CD4-positive, CD25-positive, alpha-beta regulatory T cell (primary cell): ENCODE measurements at regions not wholly inside any gene's neighbourhood (a gene's known extent, or its start where the extent isn't known, plus 50 kb on each side); places are given as distances from the start of the nearest gene placed in this dataset.

Source experiments
- ATAC-seq, 2 donors: fragments of 150-1000 bp; cut with Tn5 transposase; one replicate each; pipeline ENCODE4 v1.10.0; 2021; ENCODE audit warnings: low read depth in 2 of 2, moderate number of reproducible peaks in 2 of 2, moderate library complexity in 1 of 2
- DNase-seq, 3 donors: peaks; one replicate each; pipeline versions ENCODE4 v3.0.0 to v3.0.0-alpha.2; 2012 to 2022; ENCODE audit warnings: mixed read lengths in 1 of 3
- H3K27ac ChIP-seq: one replicate; pipeline ENCODE4 v1.7.0; 2013; ENCODE audit warnings: mild to moderate bottlenecking, low read length; ENCODE audit not compliant: insufficient read depth, poor library complexity, severe bottlenecking
- H3K27me3 ChIP-seq: one replicate; pipeline ENCODE4 v1.7.0; 2013; ENCODE audit warnings: low read length; ENCODE audit not compliant: control insufficient read depth, insufficient read depth
- H3K36me3 ChIP-seq: one replicate; pipeline ENCODE4 v1.7.0; 2013; ENCODE audit warnings: mild to moderate bottlenecking, low read length, moderate library complexity; ENCODE audit not compliant: control insufficient read depth, insufficient read depth
- H3K4me1 ChIP-seq: 2 replicates; pipeline ENCODE4 v1.7.0; 2013; ENCODE audit warnings: mild to moderate bottlenecking, low read length; ENCODE audit not compliant: insufficient read depth, control insufficient read depth, poor library complexity, severe bottlenecking
- H3K4me3 ChIP-seq: one replicate; pipeline ENCODE4 v1.7.0; 2013; ENCODE audit warnings: low read depth, mild to moderate bottlenecking, low read length, moderate library complexity
- H3K9me3 ChIP-seq, 2 experiments: 1 replicate in 1 of 2; 2 replicates in 1 of 2; pipeline ENCODE4 v1.7.0; 2013; ENCODE audit warnings: low read length in 2 of 2, mild to moderate bottlenecking in 1 of 2, moderate library complexity in 1 of 2; ENCODE audit not compliant: control insufficient read depth in 2 of 2
- H3K27ac Mint-ChIP-seq, 3 donors: one replicate each; pipeline ENCODE4 v1.8.0; 2020 to 2022; ENCODE audit warnings: mild to moderate bottlenecking in 3 of 3, mixed read lengths in 3 of 3, moderate library complexity in 2 of 3
- H3K27me3 Mint-ChIP-seq: one replicate; pipeline ENCODE4 v1.8.0; 2022; ENCODE audit warnings: mild to moderate bottlenecking, mixed read lengths
- H3K36me3 Mint-ChIP-seq: one replicate; pipeline ENCODE4 v1.8.0; 2020; ENCODE audit warnings: mixed read lengths
- H3K4me1 Mint-ChIP-seq, 4 donors: one replicate each; pipeline ENCODE4 v1.8.0; 2020 to 2022; ENCODE audit warnings: mixed read lengths in 4 of 4, mild to moderate bottlenecking in 1 of 4
- H3K4me3 Mint-ChIP-seq, 4 donors: one replicate each; pipeline ENCODE4 v1.8.0; 2020 to 2022; ENCODE audit warnings: mild to moderate bottlenecking in 4 of 4, mixed read lengths in 4 of 4, moderate library complexity in 3 of 4
- H3K9me3 Mint-ChIP-seq, 7 donors: one replicate each; pipeline ENCODE4 v1.8.0; 2020 to 2022; ENCODE audit warnings: mixed read lengths in 7 of 7, mild to moderate bottlenecking in 3 of 7, moderate library complexity in 2 of 7

DNA sequence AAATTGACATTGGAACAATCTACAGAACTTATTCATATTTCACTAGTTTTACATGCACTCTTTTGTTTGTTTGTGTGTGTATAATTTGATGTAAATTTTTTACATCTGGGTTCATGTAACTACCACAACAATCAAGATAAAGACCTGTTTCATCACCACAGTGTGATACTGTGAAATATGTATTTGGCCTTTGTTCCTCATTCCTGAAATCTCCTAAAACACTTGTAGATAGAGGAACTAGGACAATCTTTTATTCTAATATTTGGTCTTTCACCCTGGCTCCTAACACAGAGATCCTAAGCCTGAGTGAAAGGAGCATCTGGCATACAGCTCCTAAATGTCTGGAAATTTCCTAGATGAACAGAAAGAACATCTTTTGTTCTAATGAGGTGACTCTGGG is 155.0 kb upstream of the GPR149 start:
- Mint-ChIP-seq H3K4me3 (no peak overlapping the region), H3K27ac (no peak overlapping the region), H3K9me3 (peaks cover 0 to 10% (median 0%) of the 10 kb centered on the region in 7 donors), H3K36me3 (no peaks in the 10 kb centered on the region), H3K4me1 (no peaks in the 10 kb centered on the region), H3K27me3 (no peaks in the 10 kb centered on the region)
- Histone ChIP-seq H3K4me3 (no peak overlapping the region), H3K9me3 (no peaks in the 10 kb centered on the region), H3K27me3 (no peaks in the 10 kb centered on the region), H3K4me1 (no peaks in the 10 kb centered on the region), H3K27ac (no peak overlapping the region), H3K36me3 (no peaks in the 10 kb centered on the region)
- ATAC-seq (no peak), DNase-seq (no peak)

DNA sequence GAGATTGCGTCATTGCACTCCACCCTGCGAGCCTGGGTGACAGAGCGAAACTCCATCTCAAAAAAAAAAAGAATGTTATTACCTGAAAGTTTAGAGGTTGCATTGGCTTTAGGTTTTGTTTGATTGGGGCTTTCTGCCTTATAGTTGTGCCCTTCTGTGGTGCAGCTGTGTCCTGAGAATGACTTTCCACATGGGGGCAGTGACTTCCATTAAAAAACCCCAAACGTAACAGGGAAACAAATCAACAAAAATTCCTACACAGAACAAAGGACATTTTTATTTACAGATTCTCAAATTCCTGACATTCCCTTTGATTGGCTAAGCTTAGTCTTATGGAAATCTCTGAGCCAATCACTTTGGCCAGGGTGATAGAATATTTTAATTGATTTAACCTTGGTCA is 154.1 kb upstream of the GPR149 start:
- Histone ChIP-seq H3K4me3 (no peak overlapping the region), H3K4me1 (no peaks in the 10 kb centered on the region), H3K27me3 (no peaks in the 10 kb centered on the region), H3K9me3 (no peaks in the 10 kb centered on the region), H3K27ac (no peak overlapping the region), H3K36me3 (no peaks in the 10 kb centered on the region)
- Mint-ChIP-seq H3K4me1 (no peaks in the 10 kb centered on the region), H3K36me3 (no peaks in the 10 kb centered on the region), H3K4me3 (no peak overlapping the region), H3K27ac (no peak overlapping the region), H3K9me3 (peaks cover 0 to 7% (median 0%) of the 10 kb centered on the region in 7 donors), H3K27me3 (no peaks in the 10 kb centered on the region)
- no peak for ATAC-seq
- no peak for DNase-seq

DNA sequence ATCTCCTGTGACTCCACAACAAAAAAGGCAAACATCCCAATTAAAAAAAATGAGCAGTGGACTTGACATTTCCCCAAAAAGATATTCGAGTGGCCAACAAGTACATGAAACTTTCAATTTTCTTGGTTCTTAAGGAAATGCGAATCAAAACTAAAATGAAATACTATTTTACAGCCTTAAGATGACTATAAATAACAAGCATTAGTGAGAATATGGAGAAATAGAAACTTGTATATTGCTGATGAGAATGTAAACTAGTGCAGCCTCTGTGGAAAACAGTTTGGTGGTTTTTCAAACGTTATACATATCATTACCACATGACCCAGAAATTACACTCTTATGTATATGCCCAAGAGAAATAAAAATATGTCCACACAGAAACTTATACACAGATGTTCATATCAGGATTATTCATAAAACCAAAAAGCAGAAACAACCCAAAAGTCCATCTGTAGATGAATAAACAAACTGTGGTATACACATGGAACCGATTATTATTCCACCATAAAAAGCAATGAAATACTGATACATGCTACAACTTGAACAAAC is 153.2 kb upstream of the GPR149 start:
- no peak overlapping the region for H3K27ac ChIP-seq
- Mint-ChIP-seq H3K36me3 (no peaks in the 10 kb centered on the region), H3K27ac (no peak overlapping the region), H3K4me1 (no peaks in the 10 kb centered on the region), H3K4me3 (no peak overlapping the region), H3K27me3 (no peaks in the 10 kb centered on the region), H3K9me3 (peaks cover 0 to 7% (median 0%) of the 10 kb centered on the region in 7 donors)
- H3K4me1 ChIP-seq: no peaks in the 10 kb centered on the region
- no peak overlapping the region for H3K4me3 ChIP-seq
- H3K27me3 ChIP-seq: no peaks in the 10 kb centered on the region
- no peaks in the 10 kb centered on the region for H3K9me3 ChIP-seq
- DNase-seq (no peak), ATAC-seq (no peak)
- no peaks in the 10 kb centered on the region for H3K36me3 ChIP-seq

DNA sequence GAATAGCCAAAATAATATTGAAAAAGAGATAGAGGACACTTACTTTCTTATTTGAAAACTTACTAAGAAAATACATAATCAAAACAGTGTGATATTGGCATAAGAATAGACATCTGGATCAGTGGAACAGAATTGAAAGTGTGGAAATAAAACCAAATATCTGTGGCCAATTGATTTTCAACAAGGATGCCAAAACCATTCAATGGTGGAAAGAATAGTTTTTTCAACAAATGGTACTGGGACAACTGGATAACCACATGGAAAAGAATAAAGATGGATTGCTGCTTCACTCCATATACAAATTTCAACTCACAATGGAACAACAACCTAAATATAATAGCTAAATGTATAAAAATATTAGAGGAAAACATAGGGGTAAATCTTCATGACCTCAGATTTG is 152.5 kb upstream of the GPR149 start:
- H3K27me3 Mint-ChIP-seq: no peaks in the 10 kb centered on the region
- no peaks in the 10 kb centered on the region for H3K4me1 ChIP-seq
- H3K36me3 ChIP-seq: no peaks in the 10 kb centered on the region
- H3K9me3 ChIP-seq: no peaks in the 10 kb centered on the region
- H3K36me3 Mint-ChIP-seq: no peaks in the 10 kb centered on the region
- no peak overlapping the region for H3K4me3 ChIP-seq
- H3K27ac Mint-ChIP-seq: no peak overlapping the region
- H3K27me3 ChIP-seq: no peaks in the 10 kb centered on the region
- H3K9me3 Mint-ChIP-seq: peaks cover 0 to 7% (median 0%) of the 10 kb centered on the region in 7 donors
- H3K27ac ChIP-seq: no peak overlapping the region
- DNase-seq (no peak), ATAC-seq (no peak)
- no peak overlapping the region for H3K4me3 Mint-ChIP-seq
- H3K4me1 Mint-ChIP-seq: no peaks in the 10 kb centered on the region

DNA sequence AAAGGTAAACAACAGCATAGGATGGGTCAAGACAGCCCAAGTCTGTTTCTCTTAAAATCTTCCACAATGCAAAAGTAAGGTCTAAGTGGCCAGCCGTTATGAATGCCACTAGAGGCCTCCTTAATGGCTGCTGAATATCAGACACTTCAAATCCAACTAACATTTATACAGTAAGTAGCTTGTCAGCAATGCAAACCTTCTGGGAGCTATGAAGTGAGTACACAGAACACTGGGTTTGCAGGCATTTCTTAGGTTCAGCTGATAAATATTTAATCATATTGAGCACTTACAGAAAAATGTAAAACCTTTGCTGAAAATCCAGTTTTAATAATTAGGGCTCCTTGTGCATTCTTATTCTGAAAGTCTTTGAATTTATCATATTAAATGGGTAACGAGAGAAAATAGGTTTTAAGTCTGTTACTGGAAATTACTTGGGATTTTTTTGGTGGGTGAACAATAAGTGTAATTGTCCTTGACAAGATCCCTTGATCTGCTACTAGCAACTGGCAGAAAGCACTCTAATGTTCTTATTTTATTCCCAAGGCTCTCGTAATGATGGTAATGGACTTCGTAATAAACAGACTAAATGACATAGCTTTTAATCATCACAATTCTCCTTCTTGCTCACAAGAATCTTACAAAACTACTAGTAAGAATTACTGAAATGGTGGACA is 141.7 kb upstream of the GPR149 start:
- H3K36me3 ChIP-seq: no peaks in the 10 kb centered on the region
- no peak overlapping the region for H3K27ac ChIP-seq
- H3K27me3 Mint-ChIP-seq: no peaks in the 10 kb centered on the region
- H3K9me3 Mint-ChIP-seq: peaks cover 0 to 8% (median 2%) of the 10 kb centered on the region in 7 donors
- H3K36me3 Mint-ChIP-seq: no peaks in the 10 kb centered on the region
- no peak overlapping the region for H3K27ac Mint-ChIP-seq
- H3K4me1 Mint-ChIP-seq: no peaks in the 10 kb centered on the region
- H3K27me3 ChIP-seq: no peaks in the 10 kb centered on the region
- H3K4me1 ChIP-seq: no peaks in the 10 kb centered on the region
- ATAC-seq (no peak), DNase-seq (no peak)
- H3K4me3 Mint-ChIP-seq: no peak overlapping the region
- no peaks in the 10 kb centered on the region for H3K9me3 ChIP-seq
- H3K4me3 ChIP-seq: no peak overlapping the region

DNA sequence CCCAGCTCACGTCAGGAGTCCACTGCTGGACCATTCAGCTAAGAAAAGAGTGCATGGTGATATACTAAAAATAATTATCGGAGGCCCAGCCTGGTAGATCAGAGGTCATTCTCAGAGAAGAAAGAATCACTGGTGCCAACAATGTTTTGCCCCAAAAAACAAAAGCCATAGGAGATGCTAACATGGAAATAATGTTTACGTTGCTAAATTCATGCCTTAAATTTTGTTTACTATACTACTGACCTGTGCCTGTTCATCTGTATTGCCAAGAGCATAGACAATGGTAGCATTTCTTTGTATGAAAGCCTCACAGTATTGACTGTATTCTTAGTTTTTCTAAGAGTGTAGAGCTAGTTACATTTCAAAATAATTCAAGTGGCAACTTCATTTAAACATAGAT is 138.1 kb upstream of the GPR149 start:
- DNase-seq: no peak
- H3K27ac Mint-ChIP-seq: no peak overlapping the region
- Histone ChIP-seq H3K27me3 (no peaks in the 10 kb centered on the region), H3K9me3 (no peaks in the 10 kb centered on the region), H3K27ac (no peak overlapping the region), H3K4me3 (no peak overlapping the region), H3K4me1 (no peaks in the 10 kb centered on the region), H3K36me3 (no peaks in the 10 kb centered on the region)
- no peaks in the 10 kb centered on the region for H3K27me3 Mint-ChIP-seq
- no peaks in the 10 kb centered on the region for H3K36me3 Mint-ChIP-seq
- H3K4me3 Mint-ChIP-seq: no peak overlapping the region
- ATAC-seq: no peak
- H3K9me3 Mint-ChIP-seq: peaks cover 0 to 3% (median 2%) of the 10 kb centered on the region in 7 donors
- H3K4me1 Mint-ChIP-seq: no peaks in the 10 kb centered on the region

DNA sequence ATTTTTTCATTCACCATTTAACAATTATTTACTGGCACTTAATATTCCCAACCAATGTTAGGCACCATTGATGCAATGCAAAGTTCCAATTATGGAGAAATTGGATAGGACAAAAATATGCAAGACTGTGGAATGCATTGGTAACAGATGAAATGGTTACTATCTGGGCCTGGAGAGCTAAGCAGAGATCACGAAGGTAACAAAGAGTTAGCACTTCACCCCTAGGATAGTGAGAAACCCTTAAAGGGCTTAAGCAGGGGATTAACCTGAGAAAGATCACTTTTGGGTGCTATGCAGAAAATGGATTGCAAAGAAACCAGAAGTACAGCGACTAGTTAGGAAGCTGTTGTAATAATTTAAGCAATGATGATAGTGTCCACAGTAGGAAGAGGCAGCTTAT is 129.6 kb upstream of the GPR149 start:
- H3K4me1 ChIP-seq: no peaks in the 10 kb centered on the region
- Mint-ChIP-seq H3K4me3 (no peak overlapping the region), H3K27ac (no peak overlapping the region), H3K4me1 (no peaks in the 10 kb centered on the region), H3K27me3 (no peaks in the 10 kb centered on the region), H3K9me3 (peaks cover 0 to 10% (median 0%) of the 10 kb centered on the region in 7 donors), H3K36me3 (no peaks in the 10 kb centered on the region)
- DNase-seq (no peak), ATAC-seq (no peak)
- H3K27ac ChIP-seq: no peak overlapping the region
- no peaks in the 10 kb centered on the region for H3K36me3 ChIP-seq
- no peaks in the 10 kb centered on the region for H3K9me3 ChIP-seq
- no peaks in the 10 kb centered on the region for H3K27me3 ChIP-seq
- H3K4me3 ChIP-seq: no peak overlapping the region

DNA sequence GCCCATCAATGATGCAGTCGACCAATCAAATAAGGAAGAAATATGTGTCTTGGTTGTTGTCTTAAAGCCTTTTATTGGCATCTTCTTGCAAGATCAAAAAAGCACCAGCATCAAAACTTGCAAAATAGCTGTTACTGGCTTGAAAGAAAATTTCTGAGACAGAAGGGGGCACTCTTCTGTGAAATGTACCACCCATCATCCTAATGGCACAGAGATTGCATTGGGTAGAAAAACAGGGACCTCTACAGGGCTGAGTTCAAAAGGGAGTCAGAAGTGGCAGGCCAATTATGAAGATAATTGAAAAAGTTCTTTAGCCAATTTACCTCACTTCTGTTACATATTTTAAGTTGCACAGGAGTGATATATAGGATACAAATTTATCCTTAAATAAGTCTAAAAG is 122.3 kb upstream of the GPR149 start:
- no peak overlapping the region for H3K4me3 Mint-ChIP-seq
- no peaks in the 10 kb centered on the region for H3K36me3 ChIP-seq
- no peaks in the 10 kb centered on the region for H3K27me3 Mint-ChIP-seq
- H3K9me3 Mint-ChIP-seq: peaks cover 0 to 4% (median 0%) of the 10 kb centered on the region in 7 donors
- no peak overlapping the region for H3K27ac Mint-ChIP-seq
- no peak overlapping the region for H3K27ac ChIP-seq
- DNase-seq: no peak
- no peak overlapping the region for H3K4me3 ChIP-seq
- no peaks in the 10 kb centered on the region for H3K4me1 Mint-ChIP-seq
- no peaks in the 10 kb centered on the region for H3K9me3 ChIP-seq
- no peaks in the 10 kb centered on the region for H3K4me1 ChIP-seq
- H3K27me3 ChIP-seq: no peaks in the 10 kb centered on the region
- no peaks in the 10 kb centered on the region for H3K36me3 Mint-ChIP-seq
- ATAC-seq: no peak
